ENCODE measurements at regions not wholly inside any gene's neighbourhood (a gene's known extent, or its start where the extent isn't known, plus 50 kb on each side); places are given as distances from the start of the nearest gene placed in this dataset.

- no peak for TF ChIP-seq ZNF462 (CRISPR knock-in tag; IDR thresholded peaks at IDR 0.05)
- TF ChIP-seq ZNF331 (CRISPR knock-in tag; IDR thresholded peaks at IDR 0.05; ENCODE audit: low read depth), result no peak
- no peak for TF ChIP-seq STAT1 (IDR thresholded peaks at IDR 0.05; ENCODE audit: unreplicated experiment)
- TF ChIP-seq POLR2AphosphoS5 (IDR thresholded peaks at IDR 0.05; ENCODE audit: low read depth), result no peak
Measured at GRCh38 chr2:67616749-67617148, 219.6 kb downstream of the ETAA1 start (continued).

- Mint-ChIP-seq H3K4me1 (no peaks in the 10 kb centered on the region), H3K27ac (no peak overlapping the region), H3K36me3 (ENCODE audit: low read depth) (no peaks in the 10 kb centered on the region), H3K27me3 (ENCODE audit: insufficient read depth, low read depth, poor library complexity) (peaks cover 2% of the 10 kb centered on the region), H3K9me3 (no peaks in the 10 kb centered on the region; the same call in 2 of the 3 replicates), H3K4me3 (no peak overlapping the region)
- DNase-seq (ENCODE audit: low spot score) (no peak), ATAC-seq (no peak)
- no peaks in the 10 kb centered on the region for H3K27me3 ChIP-seq (ENCODE audit: insufficient read depth)
- no peaks in the 10 kb centered on the region for H3K79me2 ChIP-seq (replicated peaks; ENCODE audit: insufficient read depth)
- no peaks in the 10 kb centered on the region for H3F3A ChIP-seq (replicated peaks; ENCODE audit: low read depth)
- no peak overlapping the region for H3K27ac ChIP-seq (ENCODE audit: low read depth)
- H4K20me1 ChIP-seq (replicated peaks; ENCODE audit: insufficient read depth), result 0 out of 2 replicates have a peak, but pooled peaks cover 2% of the 10 kb centered on the region
- H3K36me3 ChIP-seq (ENCODE audit: insufficient read depth), result no peaks in the 10 kb centered on the region
- H3K4me1 ChIP-seq (ENCODE audit: insufficient read depth), result no peaks in the 10 kb centered on the region
- H2AFZ ChIP-seq, result no peak overlapping the region
- no peaks in the 10 kb centered on the region for H3K9me2 ChIP-seq (ENCODE audit: insufficient read depth)
- H3K4me2 ChIP-seq, result no peak overlapping the region
- H3K4me3 ChIP-seq, result no peak overlapping the region
- TF ChIP-seq EZH2phosphoT487 (IDR thresholded peaks at IDR 0.05; ENCODE audit: unreplicated experiment) (no peak), ETS1 (IDR thresholded peaks at IDR 0.05) (no peak), CREB1 (CRISPR knock-in tag; IDR thresholded peaks at IDR 0.05; ENCODE audit: low read depth) (no peak), EZH2 (IDR thresholded peaks at IDR 0.05; ENCODE audit: low read depth, unreplicated experiment) (no peak), JUNB (IDR thresholded peaks at IDR 0.05; ENCODE audit: unreplicated experiment) (no peak), POLR2AphosphoS5 (IDR thresholded peaks at IDR 0.05; ENCODE audit: low read depth) (no peak), ZNF331 (CRISPR knock-in tag; IDR thresholded peaks at IDR 0.05; ENCODE audit: low read depth) (no peak), STAT1 (IDR thresholded peaks at IDR 0.05; ENCODE audit: unreplicated experiment) (no peak), ZNF114 (CRISPR knock-in tag; IDR thresholded peaks at IDR 0.05) (no peak), NANOG (IDR thresholded peaks at IDR 0.05; ENCODE audit: borderline replicate concordance) (no peak), CTCF (conservative IDR thresholded peaks at IDR 0.05; ENCODE audit: low read depth in 2 of 2) (no peak)
Measured at GRCh38 chr2:67619204-67619603, 222.1 kb downstream of the ETAA1 start.
